Glutamatergic neuron (in vitro differentiated cells): ENCODE measurements at regions not wholly inside any gene's neighbourhood (a gene's known extent, or its start where the extent isn't known, plus 50 kb on each side); places are given as distances from the start of the nearest gene placed in this dataset.

Experiments
- DNase-seq: peaks from one replicate; pipeline ENCODE4 v3.0.0; 2022
- H3K27ac Mint-ChIP-seq: one replicate; pipeline ENCODE4 v1.8.0; 2020; ENCODE audit warnings: mild to moderate bottlenecking, mixed read lengths, inconsistent platforms; ENCODE audit not compliant: unreplicated experiment
- H3K27me3 Mint-ChIP-seq: one replicate; pipeline ENCODE4 v1.8.0; 2020; ENCODE audit warnings: mild to moderate bottlenecking, moderate library complexity, mixed read lengths, inconsistent platforms; ENCODE audit not compliant: unreplicated experiment
- H3K36me3 Mint-ChIP-seq: one replicate; pipeline ENCODE4 v1.8.0; 2020; ENCODE audit warnings: mild to moderate bottlenecking, mixed read lengths, inconsistent platforms; ENCODE audit not compliant: unreplicated experiment
- H3K4me1 Mint-ChIP-seq: one replicate; pipeline ENCODE4 v1.8.0; 2020; ENCODE audit warnings: mild to moderate bottlenecking, low read depth, mixed read lengths, inconsistent platforms; ENCODE audit not compliant: unreplicated experiment
- H3K4me3 Mint-ChIP-seq: one replicate; pipeline ENCODE4 v1.8.0; 2020; ENCODE audit warnings: mild to moderate bottlenecking, mixed read lengths, inconsistent platforms; ENCODE audit not compliant: unreplicated experiment
- H3K9me3 Mint-ChIP-seq: one replicate; pipeline ENCODE4 v1.8.0; 2020; ENCODE audit warnings: mild to moderate bottlenecking, moderate library complexity, mixed read lengths, inconsistent platforms; ENCODE audit not compliant: unreplicated experiment
- CTCF ChIP-seq: fragments of 200-600 bp; sonication (generic); IDR thresholded peaks from one replicate; pipeline ENCODE4 v1.5.0; 2021; ENCODE audit not compliant: partially characterized antibody, unreplicated experiment

- no peak for DNase-seq
- H3K9me3 Mint-ChIP-seq: no peaks in the 10 kb centered on the region
- H3K36me3 Mint-ChIP-seq: peaks cover 15% of the 10 kb centered on the region
- no peak for TF ChIP-seq CTCF
- no peak overlapping the region for H3K27ac Mint-ChIP-seq
- H3K27me3 Mint-ChIP-seq: no peaks in the 10 kb centered on the region
- peaks cover 11% of the 10 kb centered on the region for H3K4me1 Mint-ChIP-seq
- H3K4me3 Mint-ChIP-seq: no peak overlapping the region
Observed at GRCh38 chr1:214120191-214120590, 132.4 kb downstream of the PROX1 start.

- H3K27ac Mint-ChIP-seq: no peak overlapping the region
- TF ChIP-seq CTCF: no peak
- no peaks in the 10 kb centered on the region for H3K27me3 Mint-ChIP-seq
- peaks cover 15% of the 10 kb centered on the region for H3K36me3 Mint-ChIP-seq
- H3K4me1 Mint-ChIP-seq: peaks cover 11% of the 10 kb centered on the region
- peaks cover 2% of the 10 kb centered on the region for H3K9me3 Mint-ChIP-seq
- no peak overlapping the region for H3K4me3 Mint-ChIP-seq
- DNase-seq: no peak
Observed at GRCh38 chr1:214120951-214121350, 133.2 kb downstream of the PROX1 start.

GRCh38 chr1:214122110-214122509 lies 134.3 kb downstream of the PROX1 start:
- Mint-ChIP-seq H3K4me1 (peaks cover 11% of the 10 kb centered on the region), H3K27me3 (no peaks in the 10 kb centered on the region), H3K27ac (no peak overlapping the region), H3K4me3 (no peak overlapping the region), H3K36me3 (peaks cover 12% of the 10 kb centered on the region), H3K9me3 (peaks cover 2% of the 10 kb centered on the region)
- no peak for DNase-seq
- no peak for TF ChIP-seq CTCF

- Mint-ChIP-seq H3K27ac (no peak overlapping the region), H3K4me1 (peaks cover 11% of the 10 kb centered on the region), H3K9me3 (peaks cover 2% of the 10 kb centered on the region), H3K27me3 (no peaks in the 10 kb centered on the region), H3K36me3 (peaks cover 3% of the 10 kb centered on the region), H3K4me3 (no peak overlapping the region)
- TF ChIP-seq CTCF: peak; percentile 25
- peak; percentile 25 for DNase-seq
Observed at GRCh38 chr1:214123061-214123784, 135.4 kb downstream of the PROX1 start.

GRCh38 chr1:214124281-214124805 lies 136.6 kb downstream of the PROX1 start:
- Mint-ChIP-seq H3K27me3 (no peaks in the 10 kb centered on the region), H3K36me3 (no peaks in the 10 kb centered on the region), H3K4me3 (no peak overlapping the region), H3K27ac (no peak overlapping the region), H3K4me1 (peaks cover 11% of the 10 kb centered on the region), H3K9me3 (peaks cover 2% of the 10 kb centered on the region)
- TF ChIP-seq CTCF: no peak
- no peak for DNase-seq
